Smooth muscle cell (in vitro differentiated cells): ENCODE measurements at regions not wholly inside any gene's neighbourhood (a gene's known extent, or its start where the extent isn't known, plus 50 kb on each side); places are given as distances from the start of the nearest gene placed in this dataset.

Source experiments
- DNase-seq: peaks from one replicate; lab custom pipeline; 2025; ENCODE audit not compliant: unreplicated experiment; lab: John Stamatoyannopoulos, UW
- H2AFZ ChIP-seq: fragments of 200-600 bp; sonication (generic); 2 replicates; pipeline ENCODE4 v1.6.0; 2016; ENCODE audit warnings: antibody characterized with exemption, low read depth, mild to moderate bottlenecking
- H3F3A ChIP-seq: fragments of 200-600 bp; sonication (generic); 2 replicates; pipeline ENCODE4 v1.6.0; 2017; ENCODE audit warnings: antibody characterized with exemption, low read depth
- H3K27ac ChIP-seq: fragments of 200-600 bp; sonication (generic); 2 replicates; pipeline ENCODE4 v1.5.1; 2016; ENCODE audit warnings: low read depth, mild to moderate bottlenecking
- H3K27me3 ChIP-seq: fragments of 200-600 bp; sonication (generic); 2 replicates; pipeline ENCODE4 v1.6.1; 2016; ENCODE audit warnings: low read depth, mild to moderate bottlenecking
- H3K36me3 ChIP-seq: fragments of 200-600 bp; sonication (generic); 2 replicates; pipeline ENCODE4 v1.5.1; 2016; ENCODE audit warnings: low read depth
- H3K4me1 ChIP-seq: fragments of 200-600 bp; sonication (generic); 2 replicates; pipeline ENCODE4 v1.5.1; 2016; ENCODE audit warnings: low read depth
- H3K4me2 ChIP-seq: fragments of 200-600 bp; sonication (generic); 2 replicates; pipeline ENCODE4 v1.6.0; 2016; ENCODE audit warnings: mild to moderate bottlenecking
- H3K4me3 ChIP-seq: fragments of 200-600 bp; sonication (generic); 2 replicates; pipeline ENCODE4 v1.5.1; 2016; ENCODE audit warnings: mild to moderate bottlenecking
- H3K79me2 ChIP-seq: fragments of 200-600 bp; sonication (generic); 2 replicates; pipeline ENCODE4 v1.6.0; 2016; ENCODE audit warnings: low read depth, mild to moderate bottlenecking
- H3K9ac ChIP-seq: fragments of 200-600 bp; sonication (generic); 2 replicates; pipeline ENCODE4 v1.6.0; 2016; ENCODE audit warnings: low read depth
- H3K9me3 ChIP-seq: fragments of 200-600 bp; sonication (generic); replicated peaks from 2 replicates; pipeline ENCODE4 v1.5.1; 2016; ENCODE audit warnings: low read depth
- H4K20me1 ChIP-seq: fragments of 200-600 bp; sonication (generic); 2 replicates; pipeline ENCODE4 v1.6.0; 2016; ENCODE audit warnings: low read depth
- CTCF ChIP-seq: fragments of 200-600 bp; sonication (generic); IDR thresholded peaks from 2 replicates; pipeline ENCODE4 v1.5.1; 2017; ENCODE audit warnings: borderline replicate concordance, mild to moderate bottlenecking, antibody characterized with exemption; ENCODE audit not compliant: insufficient read depth, poor library complexity, severe bottlenecking
- WGBS: methylation state at CpG from one replicate; pipeline ENCODE4 v1.1.7; 2016; ENCODE audit warnings: low lambda C conversion rate; 5-methylcytosine and 5-hydroxymethylcytosine counted together

DNA sequence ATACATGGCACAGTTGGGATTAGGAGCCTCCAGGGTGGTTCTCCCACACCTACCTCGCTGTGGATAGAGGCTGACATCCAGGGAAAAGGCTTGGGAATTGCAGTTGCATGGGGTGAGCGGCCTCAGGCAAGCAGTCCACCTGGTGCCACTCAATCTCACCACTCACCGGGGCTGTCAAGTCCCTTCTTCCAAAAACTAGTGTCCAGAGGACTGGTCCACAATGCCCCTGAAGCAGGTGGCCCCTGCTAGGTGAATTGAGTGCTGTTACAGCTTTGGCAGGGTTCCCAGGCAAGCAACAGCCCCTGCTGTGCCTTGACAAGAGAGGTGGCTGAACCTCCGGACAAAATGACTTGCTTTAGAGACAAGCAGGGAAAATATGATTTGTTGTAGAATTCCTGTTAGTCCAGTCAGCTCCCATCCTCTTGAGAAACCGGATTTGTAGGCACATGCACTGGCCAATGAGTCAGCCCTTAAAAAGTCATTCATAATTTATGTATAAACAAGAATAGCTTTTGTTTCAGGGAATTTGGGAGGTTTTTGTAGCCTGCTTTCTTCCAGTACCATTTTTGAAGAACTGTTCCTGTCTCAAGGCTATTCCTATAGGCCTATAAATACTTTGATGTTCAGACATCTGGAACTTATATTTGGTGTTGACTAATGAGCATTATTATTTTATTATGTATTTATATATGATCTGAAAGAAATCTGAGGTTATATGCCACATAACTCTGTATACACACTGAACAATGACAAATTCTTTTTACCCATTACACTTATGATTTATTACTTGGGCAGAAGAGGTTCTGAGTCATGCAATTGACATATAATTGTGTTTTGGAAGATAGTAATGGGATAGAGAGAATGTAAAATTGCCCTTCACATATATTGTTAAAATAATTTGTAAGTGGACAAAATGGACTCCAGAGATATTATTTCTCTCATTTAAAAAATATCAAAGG is 411.1 kb downstream of the ACTL7B start:
- DNase-seq, result no peak
- 39% methylated on average over 5 of the region's 5 CpGs for WGBS
- Histone ChIP-seq H3K27me3 (no peaks in the 10 kb centered on the region), H3K27ac (peak overlapping the region; percentile 88), H3K4me2 (peak overlapping the region; percentile 75), H3K9me3 (no peaks in the 10 kb centered on the region), H3K79me2 (no peaks in the 10 kb centered on the region), H3F3A (peaks cover 2% of the 10 kb centered on the region), H4K20me1 (no peaks in the 10 kb centered on the region), H2AFZ (no peak overlapping the region), H3K4me1 (peaks cover 15% of the 10 kb centered on the region), H3K9ac (peak overlapping the region; percentile 60), H3K36me3 (no peaks in the 10 kb centered on the region), H3K4me3 (no peak overlapping the region)
- no peak for TF ChIP-seq CTCF

DNA sequence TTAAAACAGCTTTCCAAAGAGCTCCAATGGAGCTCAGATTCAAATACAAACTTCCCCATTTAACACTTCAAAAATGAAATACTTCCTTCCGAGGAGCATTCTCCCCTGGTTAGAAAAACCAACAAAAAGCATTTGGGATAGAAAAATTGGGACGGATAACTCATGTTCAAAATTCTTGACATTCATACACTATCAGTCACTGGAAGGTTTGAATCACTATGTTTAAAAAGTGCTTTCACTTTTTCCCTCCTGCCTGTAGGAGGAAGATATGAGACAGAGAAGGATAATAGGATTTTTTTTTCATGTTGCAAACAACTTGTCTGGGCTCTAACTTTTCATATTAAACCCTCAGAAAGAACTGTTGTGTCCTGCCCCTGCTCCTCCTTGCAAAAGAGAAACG is 412.0 kb downstream of the ACTL7B start:
- TF ChIP-seq CTCF, result no peak
- Histone ChIP-seq H3K27me3 (no peaks in the 10 kb centered on the region), H3K4me2 (peak overlapping the region; percentile 75), H4K20me1 (no peaks in the 10 kb centered on the region), H3K27ac (peak overlapping the region; percentile 88), H3K9ac (no peak overlapping the region), H3K4me1 (peaks cover 15% of the 10 kb centered on the region), H3F3A (peaks cover 2% of the 10 kb centered on the region), H3K9me3 (no peaks in the 10 kb centered on the region), H3K4me3 (no peak overlapping the region), H3K79me2 (no peaks in the 10 kb centered on the region), H3K36me3 (no peaks in the 10 kb centered on the region), H2AFZ (no peak overlapping the region)
- whole genome bisulfite sequencing, result 40% methylated on average over 3 of the region's 3 CpGs
- DNase-seq, result no peak

DNA sequence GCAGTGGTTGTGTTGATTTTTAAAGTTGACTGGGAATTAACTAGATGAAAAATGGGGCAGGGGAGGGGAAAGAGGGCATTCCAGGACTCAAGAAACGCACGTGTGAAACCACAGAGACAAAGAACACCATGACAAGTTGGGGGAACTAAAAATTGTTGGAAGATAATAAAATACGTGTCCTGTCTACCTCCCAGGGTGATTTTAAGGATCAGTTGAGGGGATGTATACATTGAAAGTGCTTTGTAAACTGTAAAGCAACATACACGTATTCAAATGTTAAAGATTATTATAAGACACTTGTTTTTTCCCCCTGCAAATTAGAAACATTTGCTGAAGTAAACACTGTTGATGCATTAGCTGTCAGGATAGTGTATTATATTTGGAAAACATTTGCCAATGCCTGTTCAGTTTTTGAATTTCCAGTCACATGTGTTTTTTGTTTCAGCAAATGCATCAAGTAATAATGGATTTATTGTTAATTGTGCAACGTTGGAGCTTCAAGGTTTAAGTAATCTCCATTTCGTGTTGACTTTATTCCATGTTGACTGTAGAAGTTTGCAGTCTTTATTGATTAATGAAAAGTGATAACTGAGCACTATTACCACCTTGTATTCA is 412.7 kb downstream of the ACTL7B start:
- WGBS, result 57% methylated on average over 6 of the region's 6 CpGs
- H3K4me3 ChIP-seq, result no peak overlapping the region
- no peaks in the 10 kb centered on the region for H3K36me3 ChIP-seq
- peaks cover 15% of the 10 kb centered on the region for H3K4me1 ChIP-seq
- TF ChIP-seq CTCF, result no peak
- peaks cover 2% of the 10 kb centered on the region for H3F3A ChIP-seq
- H3K4me2 ChIP-seq, result peak overlapping the region; percentile 75
- H3K27ac ChIP-seq, result peak overlapping the region; percentile 88
- no peaks in the 10 kb centered on the region for H3K9me3 ChIP-seq
- no peak for DNase-seq
- H3K9ac ChIP-seq, result no peak overlapping the region
- H2AFZ ChIP-seq, result no peak overlapping the region
- no peaks in the 10 kb centered on the region for H3K27me3 ChIP-seq
- no peaks in the 10 kb centered on the region for H4K20me1 ChIP-seq
- H3K79me2 ChIP-seq, result no peaks in the 10 kb centered on the region
